AML-193 (cell line): ENCODE measurements at regions not wholly inside any gene's neighbourhood (a gene's known extent, or its start where the extent isn't known, plus 50 kb on each side); places are given as distances from the start of the nearest gene placed in this dataset.
A peak's percentile ranks its signal among the peaks of the same experiment; 100 is the strongest.
"Not testable (repeated sequence)": the region's sequence is repeated elsewhere in the genome, so short reads cannot be mapped to it uniquely, and the experiment has no call there.

ENCODE experiments used
- DNase-seq, 2 experiments: peaks; one replicate each; lab custom pipeline; 2025; lab: John Stamatoyannopoulos, UW

GRCh38 chr6:141580131-141580530 lies 552.6 kb upstream of the GJE1 start:
- no peak for DNase-seq

DNA sequence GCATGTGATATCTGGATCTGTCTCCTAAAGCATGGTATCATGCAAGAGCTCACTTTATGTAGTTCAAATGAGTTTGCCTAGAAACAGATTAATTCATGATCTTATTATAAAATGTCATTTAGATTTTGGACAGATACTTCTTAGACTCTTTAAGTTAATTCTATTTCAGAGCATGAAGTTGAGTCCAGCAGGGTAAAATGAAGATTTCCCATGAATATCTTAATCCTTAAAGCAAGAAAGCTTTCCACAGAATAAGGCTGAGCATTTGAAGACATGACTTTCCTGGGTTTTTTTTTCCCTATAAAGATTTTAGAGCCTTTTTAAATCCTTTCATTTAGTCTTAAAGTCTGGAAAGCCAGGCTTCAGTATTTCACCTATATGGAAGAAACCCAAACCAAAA lies 556.0 kb upstream of the GJE1 start:
- no peak for DNase-seq

GRCh38 chr6:141562851-141563763 lies 569.6 kb upstream of the GJE1 start:
- DNase-seq = peak; percentile 78 to 83

DNA sequence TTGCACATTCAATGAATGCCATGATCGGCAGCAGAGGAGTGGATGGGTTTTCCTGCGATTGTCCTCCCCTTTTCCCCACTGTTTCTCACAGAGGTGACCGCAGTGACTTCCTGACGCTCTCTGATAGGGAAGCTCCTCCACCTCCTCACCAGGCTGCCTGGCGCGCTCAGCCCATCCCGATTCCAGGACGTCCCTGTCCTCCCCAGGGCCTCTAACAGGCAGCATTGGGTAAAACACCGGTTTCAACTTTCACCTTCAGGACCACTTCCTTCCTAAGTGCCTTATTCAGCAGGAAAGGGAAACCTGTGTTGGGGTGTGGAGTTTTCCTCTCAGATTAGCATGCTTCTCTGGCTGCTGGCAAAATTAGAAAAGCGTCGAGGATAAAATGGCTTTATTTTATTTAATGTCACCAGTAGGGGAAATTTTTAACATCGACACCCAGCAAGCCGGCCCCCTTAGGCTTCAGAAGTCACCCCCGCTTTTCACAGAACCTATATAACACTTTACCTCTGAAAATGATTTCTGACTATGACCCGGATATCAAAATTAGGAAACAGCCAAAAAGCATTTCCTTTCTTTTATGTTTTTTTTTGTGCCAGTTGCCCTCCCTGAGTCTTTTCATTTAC lies 570.4 kb upstream of the GJE1 start:
- peak; percentile 59 to 64 for DNase-seq

- no peak for DNase-seq
These were observed 571.6 kb upstream of the GJE1 start for GRCh38 chr6:141561154-141561553.

GRCh38 chr6:141552463-141552862 lies 580.3 kb upstream of the GJE1 start:
- no peak for DNase-seq

- no peak for DNase-seq
These were observed 580.7 kb upstream of the GJE1 start for GRCh38 chr6:141552031-141552430.

DNA sequence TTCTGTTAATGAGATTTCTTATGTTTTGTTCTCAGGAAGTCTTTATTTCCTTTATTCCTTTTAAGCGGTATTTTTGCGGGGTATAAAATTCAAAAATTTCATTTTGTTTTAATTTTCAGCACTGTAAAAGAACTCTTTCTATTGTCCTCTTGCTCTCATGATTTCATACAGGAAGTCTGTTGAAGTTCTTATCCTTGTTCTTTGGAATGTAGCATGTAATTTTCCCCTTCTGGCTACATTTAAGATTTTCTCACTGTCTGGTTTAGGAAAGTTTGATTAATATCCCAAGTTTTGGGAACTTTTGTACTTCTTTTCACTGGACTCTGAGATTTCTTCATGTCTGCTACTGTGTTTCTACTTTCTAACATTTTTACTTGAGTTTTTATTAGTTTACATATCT lies 581.4 kb upstream of the GJE1 start:
- no peak for DNase-seq

DNA sequence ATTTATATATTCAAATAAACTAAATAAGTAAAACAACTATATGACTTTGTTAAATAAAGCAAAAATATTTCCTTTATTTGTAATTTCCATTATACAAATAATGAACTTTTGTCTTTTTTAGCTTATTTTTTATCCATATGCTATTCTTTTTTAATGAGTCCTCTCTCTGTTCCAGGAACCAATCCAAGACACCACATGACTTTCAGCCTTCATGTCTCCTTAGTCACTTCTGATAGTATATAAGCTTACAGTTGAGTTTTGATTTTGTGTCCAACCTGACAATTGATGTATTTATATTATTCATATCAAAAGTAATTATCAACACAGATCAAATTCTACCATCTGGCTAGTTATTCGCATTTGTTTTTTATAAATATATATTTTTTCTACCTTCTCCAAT lies 582.3 kb upstream of the GJE1 start:
- DNase-seq = no peak

GRCh38 chr6:141548966-141549365 lies 583.8 kb upstream of the GJE1 start:
- no peak for DNase-seq

GRCh38 chr6:141541581-141542324 lies 591.0 kb upstream of the GJE1 start:
- no peak for DNase-seq

DNA sequence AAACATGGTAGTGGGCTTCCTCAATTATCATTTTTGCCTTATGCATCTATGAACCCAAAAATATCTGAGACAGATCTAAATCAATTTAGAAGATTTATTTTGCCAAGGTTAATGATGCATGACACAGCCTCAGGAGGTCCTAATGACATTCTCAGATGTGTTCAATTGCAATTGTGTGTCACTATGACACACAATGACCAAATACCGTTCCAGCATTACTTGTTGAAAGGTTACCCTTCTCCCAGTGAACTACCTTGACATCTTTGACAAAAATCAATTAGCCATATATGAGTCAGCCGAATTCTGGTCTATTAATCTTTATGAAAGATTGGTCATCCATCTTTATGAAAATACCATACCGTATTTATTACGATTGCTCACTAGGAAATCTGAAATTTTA lies 592.5 kb upstream of the GJE1 start:
- no peak for DNase-seq

DNA sequence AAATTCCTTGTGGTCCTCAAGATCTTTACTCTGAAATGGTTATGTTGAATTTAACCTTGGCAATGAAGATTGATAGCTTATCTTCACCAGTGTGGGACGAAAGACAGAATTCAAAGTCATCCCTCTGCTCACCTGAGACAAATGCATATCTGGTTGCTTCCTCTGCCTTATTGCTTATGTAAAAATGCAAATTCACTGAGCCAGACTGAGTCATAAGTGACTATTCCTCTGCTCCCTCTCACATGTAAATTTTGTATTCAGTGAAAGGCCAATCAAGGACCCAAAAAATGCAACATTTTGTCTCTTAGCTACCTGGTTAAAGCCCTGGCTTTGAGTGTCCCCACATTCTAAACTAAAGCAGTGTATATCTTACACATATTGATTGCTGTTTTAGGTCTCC lies 593.1 kb upstream of the GJE1 start:
- no peak for DNase-seq

DNA sequence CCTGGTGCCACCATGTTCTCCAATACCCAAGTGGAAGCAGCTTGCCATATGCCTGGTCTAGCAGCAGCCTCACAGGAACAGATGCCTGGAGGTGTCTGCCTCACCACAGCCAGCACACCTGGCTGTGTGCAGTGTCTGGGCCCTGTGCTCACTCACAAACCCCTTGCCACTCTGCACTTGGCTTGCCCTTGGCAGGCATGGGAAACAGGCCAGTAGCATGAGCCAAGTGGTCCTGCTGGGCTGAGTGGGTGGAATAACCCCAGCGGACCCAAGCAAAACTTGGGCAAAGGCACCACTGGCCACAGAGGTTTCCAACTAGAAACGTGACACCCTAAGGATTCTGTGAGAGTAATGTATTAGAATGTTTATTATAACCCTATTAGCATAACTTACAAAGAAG lies 600.5 kb upstream of the GJE1 start:
- no peak for DNase-seq

GRCh38 chr6:141531040-141531439 lies 601.7 kb upstream of the GJE1 start:
- no peak for DNase-seq

DNA sequence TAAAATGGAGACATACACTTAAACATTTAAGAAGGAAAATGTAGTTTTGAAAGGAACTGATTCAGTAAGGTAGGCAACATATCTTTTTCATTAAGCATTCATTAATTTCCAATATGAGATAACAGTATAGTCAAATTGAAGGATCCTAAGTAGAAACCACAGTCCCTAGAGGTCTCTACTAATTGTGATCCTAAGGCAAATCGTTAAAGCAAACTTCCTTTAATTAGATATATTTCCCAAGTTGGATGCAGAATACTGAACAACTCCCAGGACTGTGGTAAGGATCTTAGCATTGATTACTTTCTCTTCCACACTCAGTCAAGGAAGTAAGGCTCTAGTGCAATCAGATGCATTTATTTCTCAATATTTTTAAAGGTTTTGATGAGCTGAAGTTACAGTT lies 604.1 kb upstream of the GJE1 start:
- no peak for DNase-seq

GRCh38 chr6:141526985-141527384 lies 605.7 kb upstream of the GJE1 start:
- no peak for DNase-seq

DNA sequence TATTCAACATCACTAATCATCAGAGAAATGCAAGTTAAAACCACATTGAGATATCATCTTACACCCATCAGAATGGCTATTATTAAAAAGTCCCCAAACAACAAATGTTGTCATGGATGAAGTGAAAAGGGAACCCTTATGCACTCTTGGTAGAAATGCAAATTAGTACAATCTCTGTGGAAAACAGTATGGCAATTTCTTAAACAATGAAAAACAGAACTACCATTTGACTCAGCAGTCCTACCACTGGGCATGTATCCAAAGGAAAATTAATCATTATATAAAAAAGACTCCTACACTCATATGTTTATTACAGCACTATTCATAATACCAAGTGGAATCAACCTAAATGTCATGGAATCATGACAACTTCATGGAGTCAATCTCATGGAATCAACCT lies 611.3 kb upstream of the GJE1 start:
- no peak for DNase-seq

DNA sequence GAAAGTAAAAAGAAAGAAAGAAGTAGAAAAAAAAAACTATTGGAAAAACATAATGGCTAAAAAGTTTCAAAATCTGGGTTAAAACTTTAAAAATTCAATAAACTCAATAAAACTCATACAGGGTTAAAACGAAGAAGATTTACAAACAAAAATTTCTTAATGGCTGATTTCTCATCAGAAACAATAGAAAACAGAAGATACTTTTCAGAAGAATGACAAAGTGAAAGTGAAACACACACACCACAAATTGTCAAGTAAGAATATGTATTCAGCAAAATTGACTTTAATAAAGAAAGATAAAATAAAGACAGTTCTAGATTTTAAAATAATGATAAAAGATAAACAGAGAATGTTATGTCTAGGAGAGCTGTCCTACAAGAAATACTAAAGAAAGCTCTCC lies 618.9 kb upstream of the GJE1 start:
- peak; percentile 33 to 42 for DNase-seq

DNA sequence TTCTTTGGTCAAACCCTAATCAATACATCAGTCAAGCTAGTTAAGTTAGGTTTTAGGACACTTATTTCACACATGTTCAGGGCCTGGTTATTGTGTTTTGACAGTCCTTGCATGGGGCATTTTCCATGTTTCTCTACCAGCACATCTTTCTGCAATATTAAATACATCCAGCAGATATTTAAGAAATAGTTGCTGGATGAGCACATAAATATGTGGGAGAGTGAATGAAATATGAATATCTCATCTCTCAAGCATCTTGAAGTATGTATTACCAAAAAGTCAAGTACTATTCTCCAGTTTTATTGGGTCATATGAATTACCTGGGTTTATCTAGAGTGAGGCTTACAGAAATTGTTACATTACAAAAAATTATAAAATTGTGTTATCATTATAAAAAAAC lies 621.9 kb upstream of the GJE1 start:
- no peak for DNase-seq

DNA sequence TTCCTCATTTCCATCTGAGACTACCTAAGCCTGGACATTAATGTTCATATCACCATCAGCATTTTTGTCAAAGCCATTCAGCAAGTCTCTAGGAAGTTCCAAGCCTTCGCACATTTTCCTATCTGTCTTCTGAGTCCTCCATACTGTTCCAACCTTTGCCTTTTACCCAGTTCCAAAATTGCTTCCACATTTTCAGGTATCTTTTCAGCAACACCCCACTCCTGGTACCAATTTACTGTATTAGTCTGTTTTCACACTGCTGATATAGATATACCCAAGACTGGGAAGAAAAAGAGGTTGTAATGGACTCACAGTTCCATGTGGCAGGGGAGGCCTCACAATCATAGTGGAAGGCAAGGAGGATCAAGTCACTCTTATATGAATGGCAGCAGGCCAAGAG lies 626.7 kb upstream of the GJE1 start:
- not testable (repeated sequence) for DNase-seq

GRCh38 chr6:141504318-141504717 lies 628.4 kb upstream of the GJE1 start:
- not testable (repeated sequence) for DNase-seq

GRCh38 chr6:141501616-141502015 lies 631.1 kb upstream of the GJE1 start:
- DNase-seq = no peak
